ENCODE measurements at regions not wholly inside any gene's neighbourhood (a gene's known extent, or its start where the extent isn't known, plus 50 kb on each side); places are given as distances from the start of the nearest gene placed in this dataset.
A peak's percentile ranks its signal among the peaks of the same experiment; 100 is the strongest.

DNA sequence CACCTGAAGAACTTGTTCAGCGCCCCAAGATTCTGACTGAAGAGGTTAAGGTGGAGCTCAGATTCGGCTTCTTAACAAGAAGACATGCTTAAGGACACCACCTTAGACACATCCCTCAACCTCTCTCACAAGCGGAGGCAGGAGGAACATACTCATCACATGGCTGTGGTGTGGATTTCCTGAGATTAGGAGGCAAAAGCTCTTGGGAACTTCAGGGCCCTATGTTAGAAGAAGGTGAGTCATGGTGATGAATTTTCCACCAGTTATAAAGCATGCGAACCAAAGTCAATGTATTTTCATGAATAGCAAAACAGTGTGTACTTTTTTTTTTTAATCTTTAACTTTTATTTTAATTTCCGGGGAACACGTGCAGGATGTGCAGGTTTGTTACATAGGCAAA, 212.2 kb upstream of the SUCLG2 start:
- H3K4me1 ChIP-seq (ENCODE audit: insufficient read depth, low read length, poor library complexity, severe bottlenecking) = no peaks in the 10 kb centered on the region

GRCh38 chr3:67864587-67865183, 210.3 kb upstream of the SUCLG2 start:
- no peak overlapping the region for H3K4me2 ChIP-seq (ENCODE audit: low read depth, low read length, poor library complexity, severe bottlenecking)
- H3K9me3 ChIP-seq (ENCODE audit: insufficient read depth, low read depth, low read length) = no peaks in the 10 kb centered on the region
- no peaks in the 10 kb centered on the region for H3K79me2 ChIP-seq (ENCODE audit: insufficient read depth, low read length)
- no peaks in the 10 kb centered on the region for H3K27me3 ChIP-seq (ENCODE audit: insufficient read depth, low read length, poor library complexity, severe bottlenecking)
- no peak for TF ChIP-seq EZH2phosphoT487 (IDR thresholded peaks at IDR 0.05; ENCODE audit: borderline replicate concordance)
- TF ChIP-seq, protein P1, sequence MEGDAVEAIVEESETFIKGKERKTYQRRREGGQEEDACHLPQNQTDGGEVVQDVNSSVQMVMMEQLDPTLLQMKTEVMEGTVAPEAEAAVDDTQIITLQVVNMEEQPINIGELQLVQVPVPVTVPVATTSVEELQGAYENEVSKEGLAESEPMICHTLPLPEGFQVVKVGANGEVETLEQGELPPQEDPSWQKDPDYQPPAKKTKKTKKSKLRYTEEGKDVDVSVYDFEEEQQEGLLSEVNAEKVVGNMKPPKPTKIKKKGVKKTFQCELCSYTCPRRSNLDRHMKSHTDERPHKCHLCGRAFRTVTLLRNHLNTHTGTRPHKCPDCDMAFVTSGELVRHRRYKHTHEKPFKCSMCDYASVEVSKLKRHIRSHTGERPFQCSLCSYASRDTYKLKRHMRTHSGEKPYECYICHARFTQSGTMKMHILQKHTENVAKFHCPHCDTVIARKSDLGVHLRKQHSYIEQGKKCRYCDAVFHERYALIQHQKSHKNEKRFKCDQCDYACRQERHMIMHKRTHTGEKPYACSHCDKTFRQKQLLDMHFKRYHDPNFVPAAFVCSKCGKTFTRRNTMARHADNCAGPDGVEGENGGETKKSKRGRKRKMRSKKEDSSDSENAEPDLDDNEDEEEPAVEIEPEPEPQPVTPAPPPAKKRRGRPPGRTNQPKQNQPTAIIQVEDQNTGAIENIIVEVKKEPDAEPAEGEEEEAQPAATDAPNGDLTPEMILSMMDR (conservative IDR thresholded peaks at IDR 0.05; ENCODE audit: low read length) = no peak
- H3K4me1 ChIP-seq (ENCODE audit: insufficient read depth, low read length, poor library complexity, severe bottlenecking) = no peaks in the 10 kb centered on the region
- no peaks in the 10 kb centered on the region for H3F3A ChIP-seq (ENCODE audit: low read depth)
- H3K36me3 ChIP-seq (ENCODE audit: insufficient read depth, low read length) = no peaks in the 10 kb centered on the region
- no peaks in the 10 kb centered on the region for H3K9me2 ChIP-seq (replicated peaks; ENCODE audit: low read depth, low read length)
- no peak overlapping the region for H2AFZ ChIP-seq (ENCODE audit: low read length)
- no peak overlapping the region for H3K9ac ChIP-seq (ENCODE audit: low read depth, low read length, poor library complexity, severe bottlenecking)
- H4K20me1 ChIP-seq (ENCODE audit: insufficient read depth, low read length, poor library complexity, severe bottlenecking) = no peaks in the 10 kb centered on the region
- no peak overlapping the region for H3K4me3 ChIP-seq (ENCODE audit: low read length, poor library complexity, severe bottlenecking)

More for the DNA sequence above, 212.2 kb upstream of the SUCLG2 start:
- H3K36me3 ChIP-seq (ENCODE audit: insufficient read depth, low read length) = no peaks in the 10 kb centered on the region
- no peaks in the 10 kb centered on the region for H4K20me1 ChIP-seq (ENCODE audit: insufficient read depth, low read length, poor library complexity, severe bottlenecking)
- no peak overlapping the region for H3K4me2 ChIP-seq (ENCODE audit: low read depth, low read length, poor library complexity, severe bottlenecking)
- no peaks in the 10 kb centered on the region for H3K27me3 ChIP-seq (ENCODE audit: insufficient read depth, low read length, poor library complexity, severe bottlenecking)
- H3K9me2 ChIP-seq (replicated peaks; ENCODE audit: low read depth, low read length) = no peaks in the 10 kb centered on the region
- TF ChIP-seq EZH2phosphoT487 (IDR thresholded peaks at IDR 0.05; ENCODE audit: borderline replicate concordance) = no peak
- TF ChIP-seq, protein P1 (conservative IDR thresholded peaks at IDR 0.05; ENCODE audit: low read length) = no peak
- no peak overlapping the region for H3K9ac ChIP-seq (ENCODE audit: low read depth, low read length, poor library complexity, severe bottlenecking)
- H2AFZ ChIP-seq (ENCODE audit: low read length) = no peak overlapping the region
- no peaks in the 10 kb centered on the region for H3K9me3 ChIP-seq (ENCODE audit: insufficient read depth, low read depth, low read length)
- no peak overlapping the region for H3K4me3 ChIP-seq (ENCODE audit: low read length, poor library complexity, severe bottlenecking)
- no peaks in the 10 kb centered on the region for H3K79me2 ChIP-seq (ENCODE audit: insufficient read depth, low read length)
- H3F3A ChIP-seq (ENCODE audit: low read depth) = no peaks in the 10 kb centered on the region

DNA sequence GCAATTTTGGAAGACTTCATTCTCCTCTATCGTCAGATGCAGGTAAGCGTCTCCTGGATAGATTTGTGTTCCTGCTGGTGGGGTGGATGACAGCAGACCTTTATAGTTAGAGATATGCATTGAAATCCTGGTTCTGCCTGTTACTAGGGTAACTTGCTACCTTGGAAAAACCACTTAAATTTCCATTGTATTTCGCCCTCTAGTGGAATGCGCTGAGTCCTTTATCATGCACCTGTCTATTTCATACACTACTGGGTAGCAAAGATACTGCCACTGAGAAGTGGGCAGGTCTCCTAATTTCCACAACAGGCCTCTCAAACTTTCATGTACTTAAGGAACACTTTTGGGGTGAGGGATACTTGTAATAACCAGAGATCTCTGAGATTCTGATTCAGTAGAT, 209.5 kb upstream of the SUCLG2 start:
- no peak for TF ChIP-seq EZH2phosphoT487 (IDR thresholded peaks at IDR 0.05; ENCODE audit: borderline replicate concordance)
- TF ChIP-seq, protein P1 (conservative IDR thresholded peaks at IDR 0.05; ENCODE audit: low read length) = peak; percentile 48
- Histone ChIP-seq H3F3A (ENCODE audit: low read depth) (no peaks in the 10 kb centered on the region), H3K36me3 (ENCODE audit: insufficient read depth, low read length) (no peaks in the 10 kb centered on the region), H3K9ac (ENCODE audit: low read depth, low read length, poor library complexity, severe bottlenecking) (no peak overlapping the region), H3K4me2 (ENCODE audit: low read depth, low read length, poor library complexity, severe bottlenecking) (no peak overlapping the region), H3K9me3 (ENCODE audit: insufficient read depth, low read depth, low read length) (no peaks in the 10 kb centered on the region), H3K27me3 (ENCODE audit: insufficient read depth, low read length, poor library complexity, severe bottlenecking) (no peaks in the 10 kb centered on the region), H3K4me1 (ENCODE audit: insufficient read depth, low read length, poor library complexity, severe bottlenecking) (no peaks in the 10 kb centered on the region), H3K9me2 (replicated peaks; ENCODE audit: low read depth, low read length) (no peaks in the 10 kb centered on the region), H2AFZ (ENCODE audit: low read length) (no peak overlapping the region), H4K20me1 (ENCODE audit: insufficient read depth, low read length, poor library complexity, severe bottlenecking) (no peaks in the 10 kb centered on the region), H3K79me2 (ENCODE audit: insufficient read depth, low read length) (no peaks in the 10 kb centered on the region), H3K4me3 (ENCODE audit: low read length, poor library complexity, severe bottlenecking) (no peak overlapping the region)
